Nephron (organoid): ENCODE measurements at regions not wholly inside any gene's neighbourhood (a gene's known extent, or its start where the extent isn't known, plus 50 kb on each side); places are given as distances from the start of the nearest gene placed in this dataset.

Source experiments
- H3K27ac Mint-ChIP-seq, 3 experiments: 2 replicates each; pipeline ENCODE4 v1.8.0; 2020; ENCODE audit warnings: mixed read lengths in 3 of 3, mild to moderate bottlenecking in 2 of 3, moderate library complexity in 1 of 3
- H3K27me3 Mint-ChIP-seq: 2 replicates; pipeline ENCODE4 v1.8.0; 2021; ENCODE audit warnings: low read depth, mild to moderate bottlenecking, moderate library complexity, mixed read lengths
- H3K36me3 Mint-ChIP-seq: 2 replicates; pipeline ENCODE4 v1.8.0; 2020; ENCODE audit warnings: low read depth, mixed read lengths
- H3K4me1 Mint-ChIP-seq: 2 replicates; pipeline ENCODE4 v1.8.0; 2020; ENCODE audit warnings: mixed read lengths
- H3K4me3 Mint-ChIP-seq, 3 experiments: 2 replicates each; pipeline ENCODE4 v1.8.0; 2020; ENCODE audit warnings: mild to moderate bottlenecking in 3 of 3, mixed read lengths in 3 of 3, moderate library complexity in 2 of 3
- H3K9me3 Mint-ChIP-seq: 2 replicates; pipeline ENCODE4 v1.8.0; 2020; ENCODE audit warnings: mixed read lengths
- CTCF ChIP-seq, 3 experiments: fragments of 200-600 bp; sonication (generic); IDR thresholded peaks; one replicate each; pipeline ENCODE4 v1.5.0; 2021; ENCODE audit warnings: antibody characterized with exemption in 3 of 3; ENCODE audit not compliant: unreplicated experiment in 3 of 3

GRCh38 chr5:119740225-119740624, 110.9 kb downstream of the FAM170A start:
- TF ChIP-seq CTCF (IDR thresholded peaks at IDR 0.05; ENCODE audit: unreplicated experiment in 3 of 3), result no peak
- Mint-ChIP-seq H3K36me3 (no peaks in the 10 kb centered on the region), H3K9me3 (no peaks in the 10 kb centered on the region), H3K4me1 (no peaks in the 10 kb centered on the region), H3K27me3 (no peaks in the 10 kb centered on the region), H3K27ac (no peak overlapping the region), H3K4me3 (no peak overlapping the region)

GRCh38 chr5:119741691-119742090, 112.3 kb downstream of the FAM170A start:
- Mint-ChIP-seq H3K4me3 (no peak overlapping the region), H3K36me3 (no peaks in the 10 kb centered on the region), H3K4me1 (no peaks in the 10 kb centered on the region), H3K9me3 (no peaks in the 10 kb centered on the region), H3K27me3 (no peaks in the 10 kb centered on the region), H3K27ac (no peak overlapping the region)
- no peak for TF ChIP-seq CTCF (IDR thresholded peaks at IDR 0.05; ENCODE audit: unreplicated experiment in 3 of 3)

- H3K36me3 Mint-ChIP-seq, result no peaks in the 10 kb centered on the region
- H3K4me3 Mint-ChIP-seq, result no peak overlapping the region
- no peak overlapping the region for H3K27ac Mint-ChIP-seq
- H3K9me3 Mint-ChIP-seq, result no peaks in the 10 kb centered on the region
- no peaks in the 10 kb centered on the region for H3K4me1 Mint-ChIP-seq
- H3K27me3 Mint-ChIP-seq, result no peaks in the 10 kb centered on the region
- TF ChIP-seq CTCF (IDR thresholded peaks at IDR 0.05; ENCODE audit: unreplicated experiment in 3 of 3), result no peak
These were observed 113.0 kb downstream of the FAM170A start for GRCh38 chr5:119742311-119742710.

- Mint-ChIP-seq H3K9me3 (no peaks in the 10 kb centered on the region), H3K27me3 (no peaks in the 10 kb centered on the region), H3K4me3 (no peak overlapping the region), H3K4me1 (no peaks in the 10 kb centered on the region), H3K27ac (no peak overlapping the region), H3K36me3 (no peaks in the 10 kb centered on the region)
- peak in 1 of 3 experiments; percentile 38 for TF ChIP-seq CTCF (IDR thresholded peaks at IDR 0.05; ENCODE audit: unreplicated experiment in 3 of 3)
These were observed 114.6 kb downstream of the FAM170A start for GRCh38 chr5:119743927-119744326.

GRCh38 chr5:119745976-119746375, 116.6 kb downstream of the FAM170A start:
- Mint-ChIP-seq H3K4me3 (no peak overlapping the region), H3K9me3 (no peaks in the 10 kb centered on the region), H3K27ac (no peak overlapping the region), H3K27me3 (no peaks in the 10 kb centered on the region), H3K36me3 (no peaks in the 10 kb centered on the region), H3K4me1 (no peaks in the 10 kb centered on the region)
- TF ChIP-seq CTCF (IDR thresholded peaks at IDR 0.05; ENCODE audit: unreplicated experiment in 3 of 3), result no peak

GRCh38 chr5:119746984-119747383, 117.6 kb downstream of the FAM170A start:
- H3K36me3 Mint-ChIP-seq, result no peaks in the 10 kb centered on the region
- H3K4me3 Mint-ChIP-seq, result no peak overlapping the region
- no peak for TF ChIP-seq CTCF (IDR thresholded peaks at IDR 0.05; ENCODE audit: unreplicated experiment in 3 of 3)
- no peaks in the 10 kb centered on the region for H3K4me1 Mint-ChIP-seq
- peaks cover 3% of the 10 kb centered on the region for H3K27me3 Mint-ChIP-seq
- H3K9me3 Mint-ChIP-seq, result no peaks in the 10 kb centered on the region
- no peak overlapping the region for H3K27ac Mint-ChIP-seq
